ENCODE measurements at regions not wholly inside any gene's neighbourhood (a gene's known extent, or its start where the extent isn't known, plus 50 kb on each side); places are given as distances from the start of the nearest gene placed in this dataset.

GRCh38 chr13:74017301-74018061 lies 116.7 kb downstream of the KLF12 start:
- RAD21 ChIA-PET (ENCODE audit: low non-redundant PET in 1 of 2, low total read pairs in 2 of 2, uncharacterized antibody in 2 of 2, unreplicated experiment in 2 of 2), result no interaction called here
- Histone ChIP-seq H3K4me2 (ENCODE audit: low read length) (no peak overlapping the region), H3K9me2 (ENCODE audit: insufficient read depth) (no peaks in the 10 kb centered on the region), H4K20me1 (ENCODE audit: insufficient read depth) (no peaks in the 10 kb centered on the region), H3K4me3 (replicated peaks in 1 of 2; ENCODE audit: low read depth in 1 of 2, low read length in 2 of 2) (no peak overlapping the region), H3K36me3 (ENCODE audit: control insufficient read depth in 1 of 2, insufficient read depth in 2 of 2, low read length in 2 of 2) (no peaks in the 10 kb centered on the region), H3K9ac (ENCODE audit: low read length) (no peak overlapping the region), H3K4me1 (ENCODE audit: control insufficient read depth in 1 of 2, insufficient read depth in 2 of 2, low read length in 2 of 2) (no peaks in the 10 kb centered on the region), H3K27ac (ENCODE audit: low read depth, low read length) (no peak overlapping the region), H3K9me3 (ENCODE audit: control insufficient read depth in 1 of 2, insufficient read depth in 1 of 2, low read depth in 1 of 2, low read length in 2 of 2) (no peaks in the 10 kb centered on the region), H3K79me2 (ENCODE audit: insufficient read depth, low read length) (no peaks in the 10 kb centered on the region), H3K27me3 (ENCODE audit: insufficient read depth, low read length) (no peaks in the 10 kb centered on the region), H2AFZ (ENCODE audit: low read depth, low read length, poor library complexity, severe bottlenecking) (no peak overlapping the region)
- DNase-seq (ENCODE audit: low read depth, low spot score) (no peak), ATAC-seq (no peak)
- intact Hi-C loops (cut with micrococcal nuclease), result no loop called here
- CTCF ChIA-PET, result no interaction called here
- POLR2A ChIA-PET, result no interaction called here
- TF ChIP-seq RAD21 (IDR thresholded peaks at IDR 0.05; ENCODE audit: low read depth) (no peak), JUND (IDR thresholded peaks at IDR 0.05) (no peak), POLR2A (IDR thresholded peaks at IDR 0.05; ENCODE audit: borderline replicate concordance, extremely low read depth, insufficient read depth, insufficient read length) (no peak), CBX3 (IDR thresholded peaks at IDR 0.05; ENCODE audit: low read depth) (no peak), FOSL1 (IDR thresholded peaks at IDR 0.05; ENCODE audit: low read depth) (no peak), ZFX (IDR thresholded peaks at IDR 0.05) (no peak), YY1 (IDR thresholded peaks at IDR 0.05; ENCODE audit: extremely low read depth, insufficient replicate concordance, low read depth, low read length) (no peak), ZNF274 (IDR thresholded peaks at IDR 0.05; ENCODE audit: low read depth, low read length) (no peak), SIN3A (IDR thresholded peaks at IDR 0.05; ENCODE audit: low read depth) (no peak), EZH2phosphoT487 (IDR thresholded peaks at IDR 0.05; ENCODE audit: borderline replicate concordance) (no peak), EGR1 (IDR thresholded peaks at IDR 0.05; ENCODE audit: low read depth) (no peak), ATF3 (IDR thresholded peaks at IDR 0.05) (no peak), TCF7L2 (IDR thresholded peaks at IDR 0.05; ENCODE audit: borderline replicate concordance, extremely low read depth, insufficient read depth, insufficient read length) (no peak), EZH2 (IDR thresholded peaks at IDR 0.05) (no peak), ELF1 (IDR thresholded peaks at IDR 0.05; ENCODE audit: borderline replicate concordance, low read depth) (no peak), ZBTB33 (IDR thresholded peaks at IDR 0.05; ENCODE audit: extremely low read depth, insufficient replicate concordance, low read length) (no peak), POLR2AphosphoS5 (IDR thresholded peaks at IDR 0.05; ENCODE audit: low read depth, low read length) (no peak), CEBPB (IDR thresholded peaks at IDR 0.05; ENCODE audit: low read depth) (no peak)
- no TSS peak for BruUV-seq (replicated peaks)

Measured in HCT116 (cell line).